Astrocyte of the hippocampus (primary cell): ENCODE measurements at regions not wholly inside any gene's neighbourhood (a gene's known extent, or its start where the extent isn't known, plus 50 kb on each side); places are given as distances from the start of the nearest gene placed in this dataset.

Source experiments
- DNase-seq: peaks from one replicate; pipeline ENCODE4 v3.0.0; 2011; ENCODE audit warnings: low read depth, low spot score

DNA sequence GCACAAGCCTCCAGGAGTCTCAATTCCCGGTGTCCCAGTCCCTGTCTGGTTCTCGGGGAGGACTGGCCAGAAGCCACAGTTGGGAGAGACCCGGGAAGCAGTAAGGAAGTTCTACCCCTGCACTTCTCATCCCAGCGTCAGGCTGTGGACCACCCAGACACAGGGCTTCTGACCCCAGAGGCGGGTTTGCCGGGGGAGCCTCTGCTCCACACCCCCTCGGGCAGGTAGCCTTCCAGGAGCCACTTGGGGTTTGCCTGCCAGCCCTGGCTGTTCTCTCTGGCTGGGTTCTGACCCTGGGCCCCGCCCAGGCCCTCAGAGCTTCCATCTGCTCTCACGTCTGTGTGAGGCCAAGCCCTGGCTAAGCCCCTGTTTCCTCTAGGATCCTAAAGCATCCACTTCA is 94.4 kb upstream of the GPC1 start:
- no peak for DNase-seq

DNA sequence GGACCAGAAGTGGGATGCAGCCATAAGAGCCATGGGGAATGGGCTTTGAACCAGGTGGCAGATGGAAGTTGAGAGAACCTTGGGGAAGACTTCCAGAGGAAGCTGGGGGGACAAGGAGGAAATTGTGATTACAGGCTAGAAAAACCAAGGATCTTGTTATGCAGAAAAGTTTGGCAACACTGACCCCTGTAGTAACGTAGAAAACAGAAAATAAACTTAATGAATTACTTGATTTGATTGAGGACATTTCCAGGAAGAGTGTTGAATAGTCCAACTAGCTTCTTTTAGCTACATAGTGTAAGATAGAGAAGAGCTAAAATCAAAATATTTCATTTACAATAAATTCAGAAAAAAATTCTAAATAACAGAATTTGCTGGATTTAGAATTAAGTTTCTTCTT is 91.9 kb upstream of the GPC1 start:
- DNase-seq, result no peak

DNA sequence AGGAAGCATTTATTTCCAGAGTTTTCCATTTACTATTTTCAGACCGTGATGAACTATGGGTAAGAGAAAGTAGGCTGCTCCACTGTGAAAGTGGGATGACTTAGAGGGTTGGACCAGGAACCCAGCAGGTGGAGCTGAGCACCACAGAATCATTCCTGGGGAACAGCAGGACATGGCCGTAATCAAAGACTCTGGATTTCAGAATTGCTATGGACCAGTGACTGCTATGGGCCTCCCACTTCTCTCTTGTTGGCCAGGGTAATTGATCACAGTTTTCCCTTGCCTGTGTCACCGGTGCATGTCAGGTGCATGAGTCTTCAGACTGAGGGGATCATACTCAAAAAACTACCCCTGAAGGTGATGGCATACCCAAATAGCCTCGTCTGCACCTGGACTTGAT is 90.6 kb upstream of the GPC1 start:
- DNase-seq, result no peak

DNA sequence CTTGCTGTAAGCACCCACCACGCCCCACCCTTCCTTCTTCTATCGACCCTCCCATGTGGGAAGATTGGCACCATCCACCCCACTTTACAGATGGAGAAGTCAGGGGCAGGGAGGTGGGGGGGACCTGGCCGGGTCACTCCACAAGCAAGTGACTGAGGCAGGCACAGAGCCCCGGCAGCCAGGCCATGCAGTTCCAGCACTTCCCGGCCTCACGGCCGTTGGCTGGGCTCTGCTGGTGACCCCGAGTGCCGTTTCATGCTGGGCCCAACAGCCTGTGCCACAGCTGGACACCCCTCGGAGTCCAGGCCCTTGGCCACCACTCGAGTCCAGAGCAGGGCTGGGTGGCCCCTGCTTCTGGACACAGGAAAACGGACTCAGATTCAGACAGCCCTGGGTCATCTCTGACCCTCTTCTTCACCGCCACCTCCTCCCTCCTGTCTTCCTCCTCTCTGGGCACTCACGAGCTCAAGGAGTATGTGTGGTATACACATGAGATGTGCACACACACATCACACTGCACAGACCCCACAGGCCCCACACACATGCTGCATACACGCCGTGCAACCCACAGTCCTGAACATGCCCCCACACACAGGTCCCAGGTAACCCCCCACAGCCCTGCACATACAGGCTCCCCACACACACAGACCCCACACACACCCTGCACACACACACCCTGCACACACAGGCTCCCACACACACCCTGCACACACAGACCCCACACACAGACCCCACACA is 89.3 kb upstream of the GPC1 start:
- no peak for DNase-seq

DNA sequence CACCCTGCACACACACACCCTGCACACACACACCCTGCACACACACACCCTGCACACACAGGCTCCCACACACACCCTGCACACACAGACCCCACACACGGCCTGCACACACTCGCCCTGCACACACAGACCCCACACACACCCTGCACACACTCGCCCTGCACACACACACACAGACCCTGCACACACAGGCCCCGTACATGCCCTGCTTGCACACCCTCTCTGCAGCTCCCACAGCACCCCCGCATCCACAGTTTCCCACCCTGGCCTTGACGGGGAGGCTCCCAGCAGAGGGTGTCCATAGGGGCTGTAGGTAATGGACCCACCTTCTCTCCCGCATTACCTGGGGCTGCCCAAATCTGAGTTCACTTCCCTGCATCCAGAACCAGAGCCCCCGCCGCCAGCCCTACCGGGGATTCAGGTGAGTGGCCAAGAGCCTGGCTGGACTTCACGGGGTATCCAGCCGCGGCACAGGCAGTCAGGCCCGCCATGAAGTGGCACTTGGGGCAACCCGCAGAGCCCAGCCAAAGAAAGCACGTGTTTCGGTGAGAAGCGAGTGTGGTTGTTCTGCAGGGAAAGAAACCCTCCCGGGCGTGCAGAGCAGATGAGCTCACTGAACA is 88.6 kb upstream of the GPC1 start:
- no peak for DNase-seq

DNA sequence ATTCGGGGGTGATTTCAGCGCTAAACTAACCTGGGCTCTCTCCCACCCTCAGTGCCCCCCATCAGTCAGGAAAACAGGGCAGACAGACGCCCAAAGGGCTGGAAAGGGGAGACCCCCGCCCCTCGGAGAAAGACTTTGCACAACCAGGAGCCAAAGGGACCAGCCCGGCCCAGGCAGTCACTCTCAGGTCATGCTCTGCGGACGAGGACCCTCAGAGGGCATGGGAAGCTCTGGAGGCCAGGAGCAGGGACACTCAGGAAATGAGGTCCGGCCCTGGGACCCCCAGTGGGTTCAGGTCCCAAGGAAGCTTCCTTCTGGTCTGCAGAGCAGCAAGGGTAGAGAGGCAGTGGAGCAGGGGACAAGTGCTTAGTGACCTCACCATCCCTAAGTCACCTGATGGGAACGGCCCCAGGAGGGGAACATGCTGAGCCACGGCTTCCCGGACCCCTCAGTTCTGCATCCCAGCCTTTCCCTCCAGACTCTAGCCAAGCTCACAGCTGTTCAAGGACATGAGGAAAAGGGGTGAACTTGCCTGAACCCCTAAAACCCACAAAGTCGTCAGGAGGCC is 88.0 kb upstream of the GPC1 start:
- no peak for DNase-seq

DNA sequence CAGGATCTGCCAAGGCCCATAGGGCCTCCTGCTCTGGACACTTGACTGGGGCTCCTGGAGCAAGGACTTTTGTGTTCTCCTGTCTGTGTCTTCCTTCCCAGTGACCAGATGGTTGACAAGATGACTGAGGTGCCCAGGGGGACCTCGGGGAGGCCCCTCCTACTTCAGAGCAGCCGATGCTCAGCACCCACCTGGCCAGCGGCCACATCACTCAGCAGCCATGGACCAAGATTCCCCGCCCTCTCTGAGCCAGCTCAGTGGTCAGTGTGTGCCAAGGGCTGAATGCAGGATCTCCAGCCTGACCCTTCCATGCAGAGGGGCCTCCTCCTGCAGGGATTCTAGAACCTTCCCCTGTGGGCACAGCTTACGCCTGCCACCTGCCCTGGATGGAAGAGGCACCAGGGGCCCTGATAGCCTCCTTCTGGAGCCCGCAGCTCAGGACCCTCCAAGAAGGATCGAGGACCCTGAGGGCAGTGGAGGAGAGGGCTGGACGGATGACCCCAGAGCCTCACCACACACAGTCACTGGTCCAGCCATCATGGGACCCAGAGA is 87.4 kb upstream of the GPC1 start:
- no peak for DNase-seq

DNA sequence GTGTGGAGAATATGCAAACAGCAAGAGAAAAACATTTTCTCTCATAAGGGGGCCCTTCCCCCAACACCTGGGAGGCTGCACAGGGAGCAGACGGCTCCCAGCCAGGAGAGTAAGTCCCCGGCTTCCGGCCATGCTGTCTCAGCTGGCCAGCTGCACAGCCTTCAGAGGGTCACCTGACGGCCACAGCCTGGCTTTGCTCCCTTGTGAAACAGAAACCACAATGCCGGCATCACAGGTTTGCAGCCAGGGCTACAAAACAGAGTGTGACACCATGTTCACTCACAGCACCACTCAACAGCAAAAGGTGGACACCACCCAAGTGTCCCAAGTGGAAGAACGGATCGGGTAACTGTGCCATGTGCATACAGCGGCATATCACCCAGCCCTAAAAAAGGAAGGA is 86.9 kb upstream of the GPC1 start:
- no peak for DNase-seq

DNA sequence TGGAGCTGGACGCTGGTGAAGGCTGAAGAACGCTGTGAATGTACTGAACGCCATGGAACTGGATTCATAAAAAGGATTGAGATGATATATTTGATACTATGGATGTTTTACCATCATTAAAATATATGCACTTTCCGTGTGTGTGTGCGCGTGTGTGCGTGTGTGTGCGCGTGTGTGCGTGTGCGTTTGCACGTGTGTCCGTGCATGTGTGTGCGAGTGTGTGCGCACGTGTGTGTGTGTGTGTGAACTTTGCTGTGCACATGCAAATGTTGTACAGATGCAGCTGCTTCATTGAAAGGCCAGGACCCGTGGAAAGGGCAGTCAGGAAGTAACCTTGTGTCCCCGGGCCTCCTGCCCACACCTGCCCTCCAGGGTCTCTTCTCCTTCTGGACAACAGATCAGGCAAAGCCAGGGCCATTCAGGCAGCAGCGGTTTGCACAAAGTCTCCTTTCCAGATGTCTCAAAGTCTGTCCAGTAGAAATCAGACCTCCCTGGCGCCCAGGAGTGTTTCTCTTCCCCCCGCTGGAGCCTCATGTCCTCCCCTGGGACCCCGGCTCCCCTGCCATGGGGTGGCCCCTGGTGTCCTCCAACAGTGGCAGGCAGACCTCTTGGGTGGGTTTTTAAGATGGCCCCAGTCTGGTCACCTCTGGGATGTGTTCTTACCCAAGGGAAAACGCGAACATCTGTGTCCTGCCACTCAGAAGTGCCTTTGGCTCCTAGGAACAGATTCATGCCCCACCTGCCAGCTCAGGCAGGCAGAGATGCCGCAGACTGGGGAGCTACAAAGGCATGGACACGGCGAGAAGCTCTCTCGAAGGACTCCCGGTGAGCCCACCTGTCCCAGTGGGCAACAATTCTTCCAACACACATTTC is 86.1 kb upstream of the GPC1 start:
- no peak for DNase-seq

DNA sequence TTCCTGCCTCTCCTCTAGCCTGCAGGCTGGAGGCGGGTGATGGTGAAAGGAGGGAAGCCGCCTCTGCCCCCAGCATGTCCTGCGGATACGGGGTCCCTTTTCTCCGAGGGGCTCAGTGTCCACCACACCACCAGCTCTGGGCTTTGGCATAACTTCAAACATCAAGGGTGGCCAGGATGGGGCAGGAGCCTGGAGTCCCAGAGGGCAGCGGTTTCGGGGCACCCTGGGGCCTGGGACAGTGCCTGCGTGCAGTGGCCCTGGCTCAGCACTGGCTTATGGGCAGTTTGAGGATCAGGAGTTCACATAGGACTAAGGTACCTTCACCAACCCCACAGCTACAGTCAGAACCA is 85.5 kb upstream of the GPC1 start:
- no peak for DNase-seq

DNA sequence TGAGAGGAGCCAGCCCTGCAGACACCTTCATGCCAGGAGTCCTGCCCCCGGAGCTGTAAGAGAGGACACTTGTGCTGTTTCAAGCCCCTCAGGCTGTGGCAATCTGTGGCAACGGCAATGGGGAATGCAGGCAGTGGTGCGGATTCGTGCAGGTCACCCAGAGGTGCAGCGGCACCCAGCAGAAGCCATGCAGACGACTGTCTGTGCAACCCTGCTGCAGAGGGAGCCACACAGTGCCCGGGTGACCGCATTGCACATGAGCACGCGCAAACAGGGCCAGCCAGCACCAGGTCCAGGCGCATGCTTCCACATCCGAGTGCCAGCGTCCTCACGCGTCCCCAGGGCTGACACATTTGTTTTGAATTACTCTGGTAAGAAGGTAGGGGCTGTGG is 84.8 kb upstream of the GPC1 start:
- no peak for DNase-seq

DNA sequence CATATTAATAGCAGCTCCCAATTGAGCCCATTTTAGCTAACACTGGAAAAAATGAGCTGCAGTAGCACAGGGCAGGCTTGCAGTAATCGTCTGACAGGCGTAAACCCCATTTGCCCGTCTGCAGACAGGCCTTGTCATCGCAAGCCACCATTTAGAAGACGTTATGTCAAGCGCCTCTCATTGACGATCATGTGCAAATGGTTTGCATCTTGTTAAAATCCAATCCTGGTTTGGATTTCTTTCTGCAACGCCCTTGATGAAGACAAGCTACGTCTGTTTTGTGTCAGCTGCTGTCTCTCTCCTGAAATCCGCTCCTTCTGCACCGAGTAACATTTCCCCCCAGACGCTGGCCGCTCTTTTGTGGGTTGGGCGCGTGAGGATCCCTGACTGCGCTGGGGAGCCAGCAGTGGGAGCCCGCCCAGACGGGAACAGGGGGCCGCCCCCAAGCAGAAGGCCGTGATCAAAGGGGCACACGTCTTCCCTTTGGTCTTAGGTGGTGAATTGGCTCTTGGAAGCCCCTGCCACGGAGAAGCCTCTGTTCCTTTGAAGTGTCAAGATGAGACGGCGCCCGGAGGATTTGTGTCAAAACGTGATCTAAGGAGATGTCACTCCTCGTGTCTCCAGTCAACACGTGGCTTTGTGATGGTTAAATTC is 84.2 kb upstream of the GPC1 start:
- no peak for DNase-seq

DNA sequence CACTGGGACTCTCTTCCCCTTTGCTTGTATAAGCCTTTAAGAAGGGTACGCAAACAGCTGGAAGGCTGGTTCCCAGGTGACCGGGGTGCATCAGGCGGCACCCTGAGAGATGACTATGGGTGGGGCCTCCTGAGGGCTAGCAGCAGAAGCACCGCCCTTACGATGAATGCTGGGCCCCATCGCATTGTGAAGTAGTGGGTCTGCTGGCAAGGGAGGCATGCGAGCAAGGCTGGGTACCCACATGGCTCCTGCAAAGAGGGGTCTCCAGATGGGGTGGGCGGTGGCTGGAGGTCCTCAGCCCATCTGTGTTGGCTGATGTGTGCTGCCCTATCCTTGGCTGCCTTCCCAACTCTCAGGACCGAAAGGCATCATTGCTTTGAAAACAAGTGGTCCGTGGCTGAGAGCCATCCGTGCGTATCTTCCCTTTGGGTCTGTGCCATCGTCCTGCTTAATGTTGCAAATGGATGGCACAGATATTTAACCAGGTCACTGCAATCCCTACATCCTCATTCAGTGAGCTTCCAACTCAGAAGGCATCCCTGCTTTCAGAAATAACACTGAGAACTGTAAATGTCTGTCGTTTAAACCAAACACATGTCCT is 83.5 kb upstream of the GPC1 start:
- no peak for DNase-seq

DNA sequence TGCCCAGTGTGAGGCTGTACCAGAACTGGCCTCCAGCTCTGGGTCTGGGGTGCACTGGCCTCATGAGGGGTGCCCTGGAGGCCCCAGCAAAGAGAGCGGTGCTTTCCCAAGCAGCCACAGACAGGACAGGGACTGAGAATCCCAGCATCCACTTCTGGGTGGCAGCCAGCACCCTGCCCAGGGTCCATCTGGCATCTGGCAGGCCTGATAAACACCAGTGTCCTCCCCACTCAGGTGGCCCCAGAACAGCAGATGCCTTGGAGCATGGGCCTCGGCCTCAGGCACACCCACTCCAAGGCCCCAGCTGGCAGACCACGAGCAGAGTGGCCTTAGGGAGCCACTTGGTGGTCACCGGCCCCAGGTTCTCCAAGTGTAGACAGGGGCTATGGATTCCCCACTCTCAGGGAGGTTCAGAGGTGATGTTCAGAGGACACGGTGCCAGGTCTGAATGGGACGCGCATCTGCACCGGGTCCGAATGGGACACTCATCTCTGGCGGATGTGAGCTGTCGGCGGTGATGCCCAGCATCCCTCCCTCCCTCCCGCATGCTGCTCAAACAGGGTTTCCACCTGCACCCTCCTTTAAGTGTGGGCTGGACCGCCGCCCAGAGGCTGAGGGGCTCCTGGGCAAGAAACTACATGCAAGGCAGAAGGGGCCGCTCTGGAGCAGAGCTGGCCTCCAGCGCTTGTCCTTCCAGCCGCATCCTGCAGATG is 82.2 kb upstream of the GPC1 start:
- DNase-seq, result no peak

DNA sequence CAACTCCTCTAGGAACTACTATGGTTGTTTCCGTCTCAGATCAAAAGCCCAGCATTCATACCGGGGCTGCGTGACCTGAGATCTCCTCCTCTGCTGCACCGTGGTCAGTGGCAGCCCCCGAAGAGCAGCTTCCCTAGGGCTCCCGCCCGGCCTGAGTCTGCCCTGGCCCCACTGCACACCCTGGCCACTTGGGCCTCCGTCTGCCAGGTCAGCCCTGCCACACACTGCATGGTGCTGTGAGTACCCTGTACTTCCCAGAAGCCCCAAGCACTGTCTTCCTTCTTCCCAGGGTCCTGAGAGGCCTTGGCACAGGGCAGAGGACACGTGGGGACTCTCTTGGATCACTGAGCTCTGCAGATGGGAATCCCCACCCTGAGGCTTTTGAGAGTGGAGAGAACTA is 81.5 kb upstream of the GPC1 start:
- DNase-seq, result no peak

DNA sequence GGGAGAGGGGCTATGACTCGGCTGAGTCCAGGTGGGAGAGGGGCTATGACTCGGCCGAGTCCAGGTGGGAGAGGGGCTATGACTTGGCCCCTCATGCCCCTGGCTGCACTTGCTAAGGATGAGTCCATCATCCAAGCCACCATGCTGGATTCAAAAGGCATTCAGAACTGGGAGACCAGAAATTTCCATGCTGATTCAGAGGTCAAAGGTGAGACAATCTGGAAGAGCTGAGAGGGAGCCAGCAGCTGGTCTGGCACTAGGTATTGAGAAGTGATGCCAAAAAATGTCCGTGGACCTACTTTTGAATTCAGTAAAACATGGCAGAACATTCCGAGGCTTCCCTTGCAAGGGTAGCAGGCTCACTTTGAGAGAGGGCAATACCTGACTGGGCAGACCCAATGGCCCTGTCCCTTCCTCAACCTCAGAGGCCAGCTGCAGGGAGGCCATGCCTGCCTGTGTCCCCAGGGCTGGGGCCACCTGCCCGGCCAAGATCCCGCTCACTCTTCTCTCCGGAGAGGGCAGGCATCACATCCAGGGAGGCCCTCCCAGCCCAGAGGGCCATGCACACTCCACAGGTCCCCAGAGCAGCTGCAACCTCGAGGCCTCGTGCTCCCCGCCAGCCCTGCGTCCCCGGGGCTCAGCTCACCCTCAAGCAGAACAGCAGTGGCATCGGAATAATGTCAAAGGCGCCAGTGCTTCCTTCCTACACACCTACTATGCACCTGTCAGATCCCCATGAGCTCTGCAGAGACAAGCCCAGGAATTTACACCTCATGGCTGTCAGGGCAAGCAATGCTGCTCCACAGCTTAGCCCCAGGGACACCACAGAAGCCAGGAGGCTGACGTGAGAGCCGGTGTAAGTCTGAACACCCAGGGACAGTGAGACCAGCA is 80.2 kb upstream of the GPC1 start:
- DNase-seq, result peak; percentile 65

DNA sequence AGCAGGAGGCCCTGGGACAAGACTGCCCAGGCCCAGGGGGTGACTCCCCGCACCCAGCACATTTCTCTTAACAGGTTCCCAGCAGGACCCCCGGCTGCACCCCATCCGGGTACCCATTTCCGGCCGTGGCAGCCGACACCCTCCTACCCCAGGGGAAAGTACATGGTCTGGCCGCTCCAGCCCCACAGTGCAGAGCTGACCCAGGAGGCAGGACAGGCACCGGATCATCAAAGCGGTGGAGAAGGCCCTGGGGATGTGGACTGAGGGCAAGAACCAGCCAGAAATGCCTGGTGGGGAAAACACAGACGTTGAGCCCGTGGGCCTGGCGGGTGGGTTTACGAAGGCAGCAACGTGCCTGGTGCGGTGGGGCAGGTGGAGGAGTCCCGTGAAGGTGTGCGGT is 79.5 kb upstream of the GPC1 start:
- no peak for DNase-seq

DNA sequence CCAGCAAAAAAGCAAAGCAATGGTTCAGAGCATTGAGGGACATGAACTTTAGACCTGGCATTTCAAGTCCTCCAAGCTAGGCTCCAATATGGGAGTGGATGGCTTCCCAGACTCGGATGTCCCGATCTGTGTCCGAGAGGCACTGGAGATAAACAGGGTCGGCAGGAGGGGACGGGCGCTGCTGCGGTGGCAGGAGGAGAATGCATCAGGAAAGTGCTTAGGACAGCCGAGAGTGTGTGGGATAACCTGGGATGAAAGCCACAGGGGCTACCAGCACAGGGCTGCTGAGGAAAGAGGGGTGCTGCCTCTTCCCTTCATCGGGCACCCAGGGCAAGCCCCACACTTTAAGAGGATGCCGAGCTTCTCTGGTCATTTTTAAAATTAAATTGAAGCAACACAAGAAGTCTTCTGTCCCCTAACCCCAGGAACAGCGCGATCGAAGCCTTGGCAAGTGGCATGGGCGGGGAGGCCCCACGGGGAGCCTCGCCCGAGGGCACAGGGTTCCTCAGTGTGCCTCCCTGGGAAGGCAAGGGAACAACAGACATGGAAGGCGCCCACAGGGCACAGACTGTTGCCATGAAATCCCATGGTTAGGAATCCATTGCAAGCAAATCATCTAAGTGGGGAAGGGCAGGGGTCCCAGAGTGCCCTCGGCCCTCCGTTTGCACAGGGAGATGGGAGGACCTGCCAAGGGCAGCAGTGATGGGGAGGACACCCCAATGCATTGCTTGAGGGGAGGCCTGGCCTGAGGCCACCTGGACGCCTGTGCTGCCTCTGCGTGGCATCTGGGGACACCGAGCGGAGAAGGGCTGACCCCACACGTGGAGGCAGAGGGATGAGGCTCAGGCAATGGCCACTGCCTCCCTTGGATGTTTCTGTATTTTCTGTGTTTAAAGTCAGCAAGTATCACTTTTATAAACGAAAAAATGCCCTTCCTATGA is 78.5 kb upstream of the GPC1 start:
- DNase-seq, result no peak

DNA sequence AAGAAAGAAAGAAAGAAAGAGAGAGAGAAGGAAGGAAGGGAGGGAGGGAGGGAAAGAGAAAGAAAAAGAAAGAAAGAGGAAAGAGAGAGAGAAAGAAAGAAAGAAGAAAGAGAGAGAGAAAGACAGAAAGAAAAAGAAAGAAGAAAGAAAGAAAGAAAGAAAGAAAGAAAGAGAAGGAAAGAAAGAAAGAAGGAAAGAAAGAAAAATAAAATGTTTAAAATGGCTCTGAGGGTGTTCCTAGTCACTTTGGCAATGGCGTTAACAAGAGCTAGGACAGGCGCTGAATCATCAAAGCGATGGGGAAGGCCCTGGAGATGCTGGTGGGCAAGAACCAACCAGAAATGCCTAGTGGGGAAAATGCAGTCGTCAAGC is 77.8 kb upstream of the GPC1 start:
- DNase-seq, result no peak
